Right lobe of liver (tissue), 6 donors: ENCODE measurements at regions not wholly inside any gene's neighbourhood (a gene's known extent, or its start where the extent isn't known, plus 50 kb on each side); places are given as distances from the start of the nearest gene placed in this dataset.

Source experiments
- ATAC-seq, 4 donors: fragments of 200-7000 bp; cut with Tn5 transposase; one replicate each; pipeline ENCODE4 v1.9.1; 2020; ENCODE audit warnings: mild to moderate bottlenecking in 4 of 4, moderate library complexity in 4 of 4
- DNase-seq, 3 donors: peaks; one replicate each; pipeline ENCODE4 v3.0.0-alpha.2; 2020
- H3K27ac ChIP-seq, 3 donors: fragments of 200-600 bp; one replicate each; pipeline ENCODE4 v1.8.0; 2022
- H3K27me3 ChIP-seq, 2 donors: fragments of 200-600 bp; one replicate each; pipeline ENCODE4 v1.8.0; 2022
- H3K36me3 ChIP-seq, 4 donors: fragments of 200-600 bp; sonication (generic) in 1 of 4; one replicate each; pipeline versions ENCODE4 v1.5.1 to v1.8.0; 2017 to 2022; ENCODE audit warnings: control low read depth in 1 of 4
- H3K4me1 ChIP-seq, 4 donors: fragments of 200-600 bp; sonication (generic) in 1 of 4; one replicate each; pipeline versions ENCODE4 v1.5.1 to v1.8.0; 2017 to 2022; ENCODE audit warnings: control low read depth in 1 of 4
- H3K4me3 ChIP-seq, 3 donors: fragments of 200-600 bp; one replicate each; pipeline ENCODE4 v1.8.0; 2022
- H3K9me3 ChIP-seq, 4 donors: fragments of 200-600 bp; sonication (generic) in 1 of 4; one replicate each; pipeline versions ENCODE4 v1.5.1 to v1.8.0; 2017 to 2022; ENCODE audit warnings: control low read depth in 1 of 4
- CTCF ChIP-seq, 4 donors: fragments of 200-600 bp in 3 of 4; fragments of 450-650 bp in 1 of 4; IDR thresholded peaks; one replicate each; pipeline versions ENCODE4 v1.5.1 to v1.8.0; 2016 to 2022; ENCODE audit warnings: antibody characterized with exemption in 4 of 4, mild to moderate bottlenecking in 2 of 4
- POLR2A ChIP-seq: fragments of 450-650 bp; IDR thresholded peaks from one replicate; pipeline ENCODE4 v1.6.1; 2017; ENCODE audit warnings: antibody characterized with exemption, mild to moderate bottlenecking
- WGBS: methylation state at CpG from one replicate; pipeline ENCODE4 v1.1.6; 2018; ENCODE audit warnings: low coverage, low lambda C conversion rate; ENCODE audit not compliant: insufficient coverage; ENCODE audit errors: missing lambda C conversion rate; 5-methylcytosine and 5-hydroxymethylcytosine counted together
- intact Hi-C, 2 donors: fragments of 100-400 bp; cut with DNase I; formaldehyde crosslinking; loops; one replicate each; pipeline versions ENCODE4 v1.11.2 to v1.14.1; 2022
- donor health status: DM: no; HTN: yes; CAD: no.
- donor health status: DM: no; HTN: no; CAD: no.
- donor health status: DM: no; HTN: no; CAD: no.
- donor health status: DM: no; HTN: yes; CAD: no.
- donor health status: DM: no; HTN: yes; CAD: no.

- no peaks in the 10 kb centered on the region for H3K27me3 ChIP-seq
- DNase-seq (no peak), ATAC-seq (no peak)
- no peak overlapping the region for H3K27ac ChIP-seq
- TF ChIP-seq CTCF (IDR thresholded peaks at IDR 0.05) (no peak), POLR2A (no peak)
- intact Hi-C loops = no loop called here
- no peaks in the 10 kb centered on the region for H3K9me3 ChIP-seq
- no peak overlapping the region for H3K4me3 ChIP-seq
- no peaks in the 10 kb centered on the region for H3K4me1 ChIP-seq
- no peaks in the 10 kb centered on the region for H3K36me3 ChIP-seq
- WGBS = 50% methylated on average over 2 of the region's 2 CpGs
Observed at GRCh38 chr2:22536133-22536532, 848.8 kb upstream of the KLHL29 start.

DNA sequence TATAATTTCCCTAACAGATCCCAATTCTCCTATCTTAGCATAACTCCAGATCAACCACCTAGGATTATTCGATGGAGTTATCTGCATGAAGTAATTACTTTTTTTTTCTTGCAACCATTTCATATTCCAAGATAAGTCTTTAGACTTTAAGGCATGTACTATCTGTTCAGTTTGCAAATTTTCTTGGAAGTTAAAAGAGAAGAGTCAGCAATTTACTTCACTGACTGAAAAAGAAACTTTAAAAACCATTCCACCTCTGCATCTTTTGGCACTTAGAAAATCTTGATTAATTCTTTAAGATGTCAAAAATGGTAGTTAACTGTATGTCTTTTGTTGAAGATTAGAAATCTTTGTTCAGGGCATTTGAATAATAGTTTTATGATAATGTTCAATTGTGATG lies 830.5 kb upstream of the KLHL29 start:
- Histone ChIP-seq H3K36me3 (no peaks in the 10 kb centered on the region), H3K27me3 (no peaks in the 10 kb centered on the region), H3K4me3 (no peak overlapping the region), H3K9me3 (no peaks in the 10 kb centered on the region), H3K4me1 (no peaks in the 10 kb centered on the region), H3K27ac (no peak overlapping the region)
- TF ChIP-seq POLR2A = no peak
- TF ChIP-seq CTCF (IDR thresholded peaks at IDR 0.05) = no peak
- intact Hi-C loops = no loop called here
- no peak for DNase-seq
- 90% methylated on average over 1 of the region's 1 CpG for WGBS
- ATAC-seq = no peak

- no peak for TF ChIP-seq CTCF (IDR thresholded peaks at IDR 0.05)
- no peak for TF ChIP-seq POLR2A
- DNase-seq = no peak
- 18% methylated on average over 2 of the region's 2 CpGs for WGBS
- H3K27me3 ChIP-seq = no peaks in the 10 kb centered on the region
- intact Hi-C loops = no loop called here
- H3K4me1 ChIP-seq = no peaks in the 10 kb centered on the region
- H3K27ac ChIP-seq = no peak overlapping the region
- H3K36me3 ChIP-seq = no peaks in the 10 kb centered on the region
- ATAC-seq = no peak
- H3K4me3 ChIP-seq = no peak overlapping the region
- H3K9me3 ChIP-seq = no peaks in the 10 kb centered on the region
Observed at GRCh38 chr2:22557406-22557805, 827.6 kb upstream of the KLHL29 start.

GRCh38 chr2:22560021-22560420 lies 825.0 kb upstream of the KLHL29 start:
- DNase-seq (no peak), ATAC-seq (no peak)
- H3K27me3 ChIP-seq = no peaks in the 10 kb centered on the region
- H3K36me3 ChIP-seq = no peaks in the 10 kb centered on the region
- no peak overlapping the region for H3K27ac ChIP-seq
- H3K4me3 ChIP-seq = no peak overlapping the region
- intact Hi-C loops = no loop called here
- TF ChIP-seq CTCF (IDR thresholded peaks at IDR 0.05) (no peak), POLR2A (no peak)
- 33% methylated on average over 5 of the region's 5 CpGs for WGBS
- H3K4me1 ChIP-seq = no peaks in the 10 kb centered on the region
- H3K9me3 ChIP-seq = no peaks in the 10 kb centered on the region

DNA sequence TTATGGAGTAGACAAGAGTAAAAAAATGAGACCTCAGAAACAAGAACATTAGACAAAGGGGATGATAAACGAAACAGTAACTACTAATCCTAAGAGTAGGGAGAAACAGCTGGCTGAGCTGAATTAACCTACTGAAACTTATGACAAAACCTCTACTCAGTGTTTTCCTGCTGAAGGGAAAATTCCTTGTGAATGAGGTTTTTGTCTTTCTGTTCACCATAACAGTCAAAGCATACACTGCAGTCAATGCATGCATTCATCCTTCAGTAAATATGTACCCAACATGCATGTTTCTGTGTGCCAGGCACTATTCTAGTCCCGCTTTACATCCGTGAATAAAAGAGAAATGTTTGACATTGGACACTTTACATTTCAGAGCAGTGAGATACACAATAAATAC lies 805.6 kb upstream of the KLHL29 start:
- Histone ChIP-seq H3K27me3 (no peaks in the 10 kb centered on the region), H3K4me3 (no peak overlapping the region), H3K27ac (no peak overlapping the region), H3K4me1 (no peaks in the 10 kb centered on the region), H3K36me3 (no peaks in the 10 kb centered on the region), H3K9me3 (peaks cover 0 to 7% (median 0%) of the 10 kb centered on the region in 4 donors)
- DNase-seq (no peak), ATAC-seq (no peak)
- intact Hi-C loops = no loop called here
- 50% methylated on average over 3 of the region's 3 CpGs for WGBS
- TF ChIP-seq POLR2A (no peak), CTCF (IDR thresholded peaks at IDR 0.05) (no peak)
